ENCODE measurements at regions not wholly inside any gene's neighbourhood (a gene's known extent, or its start where the extent isn't known, plus 50 kb on each side); places are given as distances from the start of the nearest gene placed in this dataset.

GRCh38 chr18:25826823-25827222 is 263.6 kb downstream of the SS18 start:
- Histone ChIP-seq H3K27me3 (ENCODE audit: control insufficient read depth in 1 of 2, insufficient read depth in 2 of 2, low read length in 1 of 2) (no peaks in the 10 kb centered on the region), H3K4me3 (ENCODE audit: low read length in 2 of 2) (no peak overlapping the region), H3K4me1 (ENCODE audit: control insufficient read depth in 1 of 2, insufficient read depth in 2 of 2, low read length in 2 of 2) (no peaks in the 10 kb centered on the region), H3K9me3 (ENCODE audit: control insufficient read depth, low read length) (no peaks in the 10 kb centered on the region), H3K27ac (ENCODE audit: low read depth in 1 of 2, low read length in 2 of 2) (no peak overlapping the region), H3K36me3 (ENCODE audit: control insufficient read depth in 1 of 2, insufficient read depth in 2 of 2, low read length in 1 of 2) (no peaks in the 10 kb centered on the region)
- ATAC-seq (ENCODE audit: low FRiP score) (no peak), DNase-seq (no peak)
- intact Hi-C loops (cut with DNase I) = no loop called here
- WGBS, 2 donors = 96 to 97% methylated on average over 5 of the region's 5 CpGs

- H3K4me3 ChIP-seq (ENCODE audit: low read length in 2 of 2) = no peak overlapping the region
- no peak for ATAC-seq (ENCODE audit: low FRiP score)
- H3K9me3 ChIP-seq (ENCODE audit: control insufficient read depth, low read length) = no peaks in the 10 kb centered on the region
- no peak overlapping the region for H3K27ac ChIP-seq (ENCODE audit: low read depth in 1 of 2, low read length in 2 of 2)
- no peaks in the 10 kb centered on the region for H3K4me1 ChIP-seq (ENCODE audit: control insufficient read depth in 1 of 2, insufficient read depth in 2 of 2, low read length in 2 of 2)
- intact Hi-C loops (cut with DNase I) = no loop called here
- no peaks in the 10 kb centered on the region for H3K36me3 ChIP-seq (ENCODE audit: control insufficient read depth in 1 of 2, insufficient read depth in 2 of 2, low read length in 1 of 2)
- DNase-seq = no peak
- no peaks in the 10 kb centered on the region for H3K27me3 ChIP-seq (ENCODE audit: control insufficient read depth in 1 of 2, insufficient read depth in 2 of 2, low read length in 1 of 2)
- WGBS, 2 donors = 33 to 61% methylated on average over 4 of the region's 4 CpGs
Observed at GRCh38 chr18:25825979-25826776, 264.2 kb downstream of the SS18 start.

GRCh38 chr18:25825056-25825455 is 265.4 kb downstream of the SS18 start:
- WGBS, 2 donors = 43 to 57% methylated on average over 6 of the region's 6 CpGs
- no peak overlapping the region for H3K4me3 ChIP-seq (ENCODE audit: low read length in 2 of 2)
- H3K27ac ChIP-seq (ENCODE audit: low read depth in 1 of 2, low read length in 2 of 2) = no peak overlapping the region
- ATAC-seq (ENCODE audit: low FRiP score) (no peak), DNase-seq (no peak)
- H3K27me3 ChIP-seq (ENCODE audit: control insufficient read depth in 1 of 2, insufficient read depth in 2 of 2, low read length in 1 of 2) = no peaks in the 10 kb centered on the region
- H3K4me1 ChIP-seq (ENCODE audit: control insufficient read depth in 1 of 2, insufficient read depth in 2 of 2, low read length in 2 of 2) = no peaks in the 10 kb centered on the region
- intact Hi-C loops (cut with DNase I) = no loop called here
- no peaks in the 10 kb centered on the region for H3K36me3 ChIP-seq (ENCODE audit: control insufficient read depth in 1 of 2, insufficient read depth in 2 of 2, low read length in 1 of 2)
- no peaks in the 10 kb centered on the region for H3K9me3 ChIP-seq (ENCODE audit: control insufficient read depth, low read length)

GRCh38 chr18:25819746-25820363 is 270.6 kb downstream of the SS18 start:
- WGBS, 2 donors = 62 to 63% methylated on average over 1 of the region's 1 CpG
- Histone ChIP-seq H3K27ac (ENCODE audit: low read depth in 1 of 2, low read length in 2 of 2) (no peak overlapping the region), H3K4me1 (ENCODE audit: control insufficient read depth in 1 of 2, insufficient read depth in 2 of 2, low read length in 2 of 2) (no peaks in the 10 kb centered on the region), H3K4me3 (ENCODE audit: low read length in 2 of 2) (no peak overlapping the region), H3K27me3 (ENCODE audit: control insufficient read depth in 1 of 2, insufficient read depth in 2 of 2, low read length in 1 of 2) (no peaks in the 10 kb centered on the region), H3K36me3 (ENCODE audit: control insufficient read depth in 1 of 2, insufficient read depth in 2 of 2, low read length in 1 of 2) (no peaks in the 10 kb centered on the region), H3K9me3 (ENCODE audit: control insufficient read depth, low read length) (no peaks in the 10 kb centered on the region)
- ATAC-seq (ENCODE audit: low FRiP score) (no peak), DNase-seq (no peak)
- intact Hi-C loops (cut with DNase I) = no loop called here

- no peak overlapping the region for H3K4me3 ChIP-seq (ENCODE audit: low read length in 2 of 2)
- no peak for DNase-seq
- WGBS, 2 donors = 77 to 85% methylated on average over 6 of the region's 6 CpGs
- H3K9me3 ChIP-seq (ENCODE audit: control insufficient read depth, low read length) = no peaks in the 10 kb centered on the region
- H3K36me3 ChIP-seq (ENCODE audit: control insufficient read depth in 1 of 2, insufficient read depth in 2 of 2, low read length in 1 of 2) = no peaks in the 10 kb centered on the region
- ATAC-seq (ENCODE audit: low FRiP score) = no peak
- intact Hi-C loops (cut with DNase I) = no loop called here
- H3K27me3 ChIP-seq (ENCODE audit: control insufficient read depth in 1 of 2, insufficient read depth in 2 of 2, low read length in 1 of 2) = no peaks in the 10 kb centered on the region
- H3K27ac ChIP-seq (ENCODE audit: low read depth in 1 of 2, low read length in 2 of 2) = no peak overlapping the region
- no peaks in the 10 kb centered on the region for H3K4me1 ChIP-seq (ENCODE audit: control insufficient read depth in 1 of 2, insufficient read depth in 2 of 2, low read length in 2 of 2)
Observed at GRCh38 chr18:25818505-25818904, 271.9 kb downstream of the SS18 start.

- no peaks in the 10 kb centered on the region for H3K27me3 ChIP-seq (ENCODE audit: control insufficient read depth in 1 of 2, insufficient read depth in 2 of 2, low read length in 1 of 2)
- no peaks in the 10 kb centered on the region for H3K4me1 ChIP-seq (ENCODE audit: control insufficient read depth in 1 of 2, insufficient read depth in 2 of 2, low read length in 2 of 2)
- 11 to 25% methylated on average over 5 of the region's 5 CpGs for WGBS, 2 donors
- intact Hi-C loops (cut with DNase I) = no loop called here
- H3K9me3 ChIP-seq (ENCODE audit: control insufficient read depth, low read length) = no peaks in the 10 kb centered on the region
- no peak overlapping the region for H3K4me3 ChIP-seq (ENCODE audit: low read length in 2 of 2)
- DNase-seq (no peak), ATAC-seq (ENCODE audit: low FRiP score) (no peak)
- no peaks in the 10 kb centered on the region for H3K36me3 ChIP-seq (ENCODE audit: control insufficient read depth in 1 of 2, insufficient read depth in 2 of 2, low read length in 1 of 2)
- no peak overlapping the region for H3K27ac ChIP-seq (ENCODE audit: low read depth in 1 of 2, low read length in 2 of 2)
Observed at GRCh38 chr18:25817546-25818237, 272.7 kb downstream of the SS18 start.

- Histone ChIP-seq H3K4me1 (ENCODE audit: control insufficient read depth in 1 of 2, insufficient read depth in 2 of 2, low read length in 2 of 2) (no peaks in the 10 kb centered on the region), H3K27ac (ENCODE audit: low read depth in 1 of 2, low read length in 2 of 2) (no peak overlapping the region), H3K9me3 (ENCODE audit: control insufficient read depth, low read length) (no peaks in the 10 kb centered on the region), H3K27me3 (ENCODE audit: control insufficient read depth in 1 of 2, insufficient read depth in 2 of 2, low read length in 1 of 2) (no peaks in the 10 kb centered on the region), H3K36me3 (ENCODE audit: control insufficient read depth in 1 of 2, insufficient read depth in 2 of 2, low read length in 1 of 2) (no peaks in the 10 kb centered on the region), H3K4me3 (ENCODE audit: low read length in 2 of 2) (no peak overlapping the region)
- intact Hi-C loops (cut with DNase I) = no loop called here
- ATAC-seq (ENCODE audit: low FRiP score) (no peak), DNase-seq (no peak)
- 65 to 66% methylated on average over 3 of the region's 3 CpGs for WGBS, 2 donors
Observed at GRCh38 chr18:25815659-25816058, 274.8 kb downstream of the SS18 start.

- Histone ChIP-seq H3K4me3 (ENCODE audit: low read length in 2 of 2) (no peak overlapping the region), H3K4me1 (ENCODE audit: control insufficient read depth in 1 of 2, insufficient read depth in 2 of 2, low read length in 2 of 2) (no peaks in the 10 kb centered on the region), H3K27me3 (ENCODE audit: control insufficient read depth in 1 of 2, insufficient read depth in 2 of 2, low read length in 1 of 2) (no peaks in the 10 kb centered on the region), H3K9me3 (ENCODE audit: control insufficient read depth, low read length) (no peaks in the 10 kb centered on the region), H3K36me3 (ENCODE audit: control insufficient read depth in 1 of 2, insufficient read depth in 2 of 2, low read length in 1 of 2) (no peaks in the 10 kb centered on the region), H3K27ac (ENCODE audit: low read depth in 1 of 2, low read length in 2 of 2) (no peak overlapping the region)
- DNase-seq = no peak
- 61 to 64% methylated on average over 4 of the region's 4 CpGs for WGBS, 2 donors
- ATAC-seq (ENCODE audit: low FRiP score) = no peak
- intact Hi-C loops (cut with DNase I) = no loop called here
Observed at GRCh38 chr18:25814841-25815458, 275.5 kb downstream of the SS18 start.
